AG04449 (cell line): ENCODE measurements at regions not wholly inside any gene's neighbourhood (a gene's known extent, or its start where the extent isn't known, plus 50 kb on each side); places are given as distances from the start of the nearest gene placed in this dataset.

Experiments
- CTCF ChIA-PET: fragments of 350-600 bp; formaldehyde crosslinking; extraction: SDS; loops from one replicate; lab custom pipeline; 2021; ENCODE audit warnings: antibody characterized with exemption; lab: Yijun Ruan, JAX
- POLR2A ChIA-PET: fragments of 400-600, 350-600 bp; formaldehyde crosslinking; extraction: SDS; loops from one replicate; lab custom pipeline; 2020; ENCODE audit warnings: antibody characterized with exemption, inconsistent platforms; lab: Yijun Ruan, JAX
- DNase-seq: peaks from one replicate; pipeline ENCODE4 v3.0.0-alpha.2; 2010; ENCODE audit warnings: low read depth, low spot score
- H3K4me3 ChIP-seq: 2 replicates; pipeline ENCODE4 v1.5.1; 2011; ENCODE audit warnings: low read depth, mild to moderate bottlenecking, control low read depth, low read length
- TF ChIP-seq, protein P1 (sequence below): IDR thresholded peaks from one replicate; pipeline ENCODE4 v1.5.1; 2011; ENCODE audit warnings: mild to moderate bottlenecking, moderate library complexity, low read length, control low read depth, inconsistent platforms; ENCODE audit not compliant: insufficient read depth; ENCODE audit errors: missing control alignments

DNA sequence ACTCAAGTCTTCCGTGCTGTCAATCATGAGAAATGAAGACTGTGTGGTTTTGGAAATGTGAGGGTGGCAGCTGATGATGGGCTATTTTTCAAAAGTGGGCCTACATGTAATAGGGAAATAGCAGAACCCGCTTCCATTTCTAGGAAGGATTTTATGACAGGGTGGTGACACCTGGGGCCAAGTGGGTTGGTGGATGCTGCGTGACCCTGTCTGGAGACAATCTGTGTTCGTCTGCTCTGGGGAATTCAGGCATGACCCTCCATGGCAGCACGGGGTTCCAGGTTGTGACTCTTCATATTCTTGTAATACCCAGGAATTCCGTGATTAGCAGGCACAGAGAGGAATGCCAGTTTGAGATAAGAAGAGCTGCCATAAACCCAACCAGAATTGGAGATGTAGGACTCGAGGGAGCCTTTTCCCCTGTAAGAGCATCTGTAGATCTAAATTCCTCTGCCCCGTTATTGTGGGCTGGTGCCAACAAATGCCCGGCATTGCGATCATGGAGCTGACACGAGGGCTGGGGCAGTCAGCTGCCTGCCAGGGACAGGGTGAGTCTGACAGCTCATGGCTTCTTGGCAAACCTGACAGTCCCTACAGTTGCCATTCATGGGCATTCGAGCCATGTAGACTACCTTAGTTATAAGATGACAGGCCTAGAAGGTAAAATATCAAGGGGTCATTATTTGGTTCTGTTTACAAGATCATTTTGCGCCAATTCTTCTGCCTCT lies 279.7 kb downstream of the GADD45G start:
- TF ChIP-seq, protein P1, sequence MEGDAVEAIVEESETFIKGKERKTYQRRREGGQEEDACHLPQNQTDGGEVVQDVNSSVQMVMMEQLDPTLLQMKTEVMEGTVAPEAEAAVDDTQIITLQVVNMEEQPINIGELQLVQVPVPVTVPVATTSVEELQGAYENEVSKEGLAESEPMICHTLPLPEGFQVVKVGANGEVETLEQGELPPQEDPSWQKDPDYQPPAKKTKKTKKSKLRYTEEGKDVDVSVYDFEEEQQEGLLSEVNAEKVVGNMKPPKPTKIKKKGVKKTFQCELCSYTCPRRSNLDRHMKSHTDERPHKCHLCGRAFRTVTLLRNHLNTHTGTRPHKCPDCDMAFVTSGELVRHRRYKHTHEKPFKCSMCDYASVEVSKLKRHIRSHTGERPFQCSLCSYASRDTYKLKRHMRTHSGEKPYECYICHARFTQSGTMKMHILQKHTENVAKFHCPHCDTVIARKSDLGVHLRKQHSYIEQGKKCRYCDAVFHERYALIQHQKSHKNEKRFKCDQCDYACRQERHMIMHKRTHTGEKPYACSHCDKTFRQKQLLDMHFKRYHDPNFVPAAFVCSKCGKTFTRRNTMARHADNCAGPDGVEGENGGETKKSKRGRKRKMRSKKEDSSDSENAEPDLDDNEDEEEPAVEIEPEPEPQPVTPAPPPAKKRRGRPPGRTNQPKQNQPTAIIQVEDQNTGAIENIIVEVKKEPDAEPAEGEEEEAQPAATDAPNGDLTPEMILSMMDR: no peak
- POLR2A ChIA-PET: no interaction called here
- no peak overlapping the region for H3K4me3 ChIP-seq
- no peak for DNase-seq
- CTCF ChIA-PET: no interaction called here

DNA sequence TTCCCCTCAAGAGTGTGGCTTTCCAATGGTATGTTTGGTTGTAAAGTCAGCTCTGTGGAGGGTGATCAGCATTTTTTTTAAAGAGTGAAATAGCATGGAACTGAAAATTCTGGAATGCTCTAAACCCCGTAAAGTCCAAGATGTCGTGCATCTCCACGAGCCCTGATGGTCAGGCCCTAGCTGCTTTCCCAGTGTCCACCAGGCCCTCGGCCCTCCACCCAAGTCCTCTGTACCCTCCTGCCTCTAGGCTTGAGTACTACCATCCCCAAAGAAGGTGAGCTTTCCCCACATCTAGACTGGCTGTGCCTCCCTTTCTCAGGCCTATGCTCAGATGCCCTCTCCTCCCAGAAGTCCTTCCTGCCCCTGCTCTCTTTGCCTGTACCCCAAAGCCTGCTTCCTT lies 280.3 kb downstream of the GADD45G start:
- CTCF ChIA-PET: no interaction called here
- POLR2A ChIA-PET: no interaction called here
- DNase-seq: no peak
- TF ChIP-seq, protein P1: no peak
- H3K4me3 ChIP-seq: no peak overlapping the region

DNA sequence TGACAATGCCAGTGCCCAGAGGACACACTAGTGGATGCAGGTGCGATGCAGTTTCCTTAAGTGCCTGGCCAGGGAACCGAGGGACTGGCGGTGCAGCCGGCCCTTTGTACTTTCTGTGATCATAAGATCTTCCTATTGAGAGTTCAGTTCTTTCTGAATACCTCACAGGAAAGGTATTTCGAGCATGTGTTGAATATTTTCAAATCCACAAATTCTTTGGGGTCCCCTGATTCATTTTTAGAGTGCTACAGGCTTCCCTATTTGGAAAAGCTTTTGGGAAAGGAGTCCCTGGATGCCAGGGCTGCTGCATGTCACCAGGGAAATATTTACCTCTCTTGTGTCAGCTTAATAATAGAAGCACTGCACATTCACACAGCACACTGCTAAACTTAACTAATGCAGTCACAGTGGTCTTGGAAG lies 281.5 kb downstream of the GADD45G start:
- DNase-seq: no peak
- CTCF ChIA-PET: no interaction called here

DNA sequence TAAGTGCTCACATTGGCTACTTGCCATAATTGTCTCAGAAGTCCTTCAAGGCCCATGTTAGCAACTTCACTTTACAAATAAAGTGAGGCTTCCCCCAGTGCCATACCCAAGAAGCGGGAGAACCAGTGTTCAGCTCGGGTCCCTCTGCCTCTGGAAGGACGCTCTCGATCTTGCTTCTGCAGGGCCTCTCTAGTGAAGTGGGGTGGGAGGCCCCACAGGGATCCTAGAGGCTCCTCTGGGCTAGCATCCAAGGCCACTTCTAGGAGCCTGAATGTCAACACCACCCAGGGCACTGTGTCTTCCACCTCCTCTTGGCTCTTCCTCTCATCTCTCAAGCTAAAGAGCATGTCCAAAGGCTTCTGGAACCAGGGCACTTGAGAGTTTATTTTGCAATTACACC lies 282.5 kb downstream of the GADD45G start:
- ChIA-PET POLR2A (no interaction called here), CTCF (no interaction called here)
- no peak overlapping the region for H3K4me3 ChIP-seq
- TF ChIP-seq, protein P1: no peak
- no peak for DNase-seq

More for the DNA sequence above, 281.5 kb downstream of the GADD45G start:
- TF ChIP-seq, protein P1: no peak
- POLR2A ChIA-PET: no interaction called here
- H3K4me3 ChIP-seq: no peak overlapping the region

DNA sequence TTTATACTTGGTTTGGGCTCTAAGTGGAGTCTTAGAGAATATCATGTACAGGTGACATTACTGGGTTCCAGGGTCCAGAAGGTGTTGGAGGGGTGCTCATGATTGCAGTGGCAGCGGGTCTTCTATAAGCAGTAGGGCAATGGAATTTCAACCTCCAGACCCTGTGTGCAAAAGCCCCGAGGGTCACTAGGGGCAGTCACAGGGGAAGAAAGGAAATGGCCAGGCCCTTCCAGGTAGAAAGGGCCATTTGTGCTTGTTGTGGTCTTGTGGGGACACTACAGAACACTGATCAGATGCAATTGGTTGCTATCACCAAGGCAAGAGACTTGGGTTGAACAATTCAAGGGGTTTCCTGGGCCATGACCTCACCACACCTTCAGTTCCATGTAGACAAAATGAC lies 283.4 kb downstream of the GADD45G start:
- no peak for DNase-seq
- no peak overlapping the region for H3K4me3 ChIP-seq
- ChIA-PET CTCF (no interaction called here), POLR2A (no interaction called here)
- TF ChIP-seq, protein P1: no peak

DNA sequence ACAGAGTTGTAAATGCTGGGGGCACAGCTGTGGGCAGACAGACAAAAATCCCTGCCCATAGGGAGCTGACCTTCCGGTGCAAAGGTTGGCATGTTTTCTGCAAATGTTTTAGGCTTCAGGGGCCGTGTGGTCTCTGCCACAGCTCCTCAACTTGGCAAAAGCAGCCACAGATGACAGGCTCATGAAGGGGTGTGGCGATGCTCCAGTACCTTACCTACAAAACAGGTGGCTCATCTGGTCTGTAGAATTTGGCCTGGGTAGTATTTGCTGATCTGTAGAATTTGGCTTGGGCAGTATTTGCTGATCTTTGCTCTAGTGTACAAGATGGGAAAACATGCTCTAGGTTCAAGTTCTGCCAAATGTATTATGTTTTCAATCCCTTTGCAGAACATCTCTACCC lies 283.9 kb downstream of the GADD45G start:
- ChIA-PET CTCF (no interaction called here), POLR2A (no interaction called here)
- DNase-seq: no peak
- H3K4me3 ChIP-seq: no peak overlapping the region
- TF ChIP-seq, protein P1: no peak
